Glutamatergic neuron (in vitro differentiated cells): ENCODE measurements at regions not wholly inside any gene's neighbourhood (a gene's known extent, or its start where the extent isn't known, plus 50 kb on each side); places are given as distances from the start of the nearest gene placed in this dataset.

Experiments used
- DNase-seq: peaks from one replicate; pipeline ENCODE4 v3.0.0; 2022
- H3K27ac Mint-ChIP-seq: one replicate; pipeline ENCODE4 v1.8.0; 2020; ENCODE audit warnings: mild to moderate bottlenecking, mixed read lengths, inconsistent platforms; ENCODE audit not compliant: unreplicated experiment
- H3K27me3 Mint-ChIP-seq: one replicate; pipeline ENCODE4 v1.8.0; 2020; ENCODE audit warnings: mild to moderate bottlenecking, moderate library complexity, mixed read lengths, inconsistent platforms; ENCODE audit not compliant: unreplicated experiment
- H3K36me3 Mint-ChIP-seq: one replicate; pipeline ENCODE4 v1.8.0; 2020; ENCODE audit warnings: mild to moderate bottlenecking, mixed read lengths, inconsistent platforms; ENCODE audit not compliant: unreplicated experiment
- H3K4me1 Mint-ChIP-seq: one replicate; pipeline ENCODE4 v1.8.0; 2020; ENCODE audit warnings: mild to moderate bottlenecking, low read depth, mixed read lengths, inconsistent platforms; ENCODE audit not compliant: unreplicated experiment
- H3K4me3 Mint-ChIP-seq: one replicate; pipeline ENCODE4 v1.8.0; 2020; ENCODE audit warnings: mild to moderate bottlenecking, mixed read lengths, inconsistent platforms; ENCODE audit not compliant: unreplicated experiment
- H3K9me3 Mint-ChIP-seq: one replicate; pipeline ENCODE4 v1.8.0; 2020; ENCODE audit warnings: mild to moderate bottlenecking, moderate library complexity, mixed read lengths, inconsistent platforms; ENCODE audit not compliant: unreplicated experiment
- CTCF ChIP-seq: fragments of 200-600 bp; sonication (generic); IDR thresholded peaks from one replicate; pipeline ENCODE4 v1.5.0; 2021; ENCODE audit not compliant: partially characterized antibody, unreplicated experiment

- peaks cover 2% of the 10 kb centered on the region for H3K27me3 Mint-ChIP-seq
These were observed 128.4 kb upstream of the FAM98A start for GRCh38 chr2:33727361-33728032.

GRCh38 chr2:33726415-33726814 is 127.3 kb upstream of the FAM98A start:
- H3K36me3 Mint-ChIP-seq: peaks cover 6% of the 10 kb centered on the region
- peaks cover 2% of the 10 kb centered on the region for H3K27me3 Mint-ChIP-seq
- no peak for DNase-seq
- H3K9me3 Mint-ChIP-seq: peaks cover 2% of the 10 kb centered on the region
- no peak overlapping the region for H3K4me3 Mint-ChIP-seq
- no peak overlapping the region for H3K27ac Mint-ChIP-seq
- no peaks in the 10 kb centered on the region for H3K4me1 Mint-ChIP-seq
- TF ChIP-seq CTCF: no peak

More at GRCh38 chr2:33727361-33728032, 128.4 kb upstream of the FAM98A start:
- Mint-ChIP-seq H3K9me3 (peaks cover 2% of the 10 kb centered on the region), H3K4me1 (no peaks in the 10 kb centered on the region), H3K36me3 (peaks cover 6% of the 10 kb centered on the region), H3K4me3 (no peak overlapping the region), H3K27ac (no peak overlapping the region)
- TF ChIP-seq CTCF: no peak
- DNase-seq: no peak

DNA sequence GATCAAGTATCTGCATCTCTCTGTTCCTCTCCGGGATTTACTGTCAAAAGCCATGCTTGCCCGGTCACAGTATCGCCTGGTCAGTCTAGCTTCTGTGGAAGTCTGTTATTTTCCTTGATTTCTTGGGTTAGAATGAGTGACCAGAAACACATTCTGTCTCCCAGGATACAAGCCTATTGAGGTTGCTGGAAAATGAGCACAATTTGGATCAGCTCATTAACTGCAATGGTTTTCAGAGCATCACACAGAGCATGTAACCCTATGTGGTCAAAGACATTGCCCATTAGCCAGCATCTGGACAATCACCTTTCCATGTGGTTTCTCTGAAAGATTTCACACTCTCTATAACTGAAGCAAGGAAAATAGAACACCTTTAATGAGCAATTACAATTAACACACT is 124.2 kb upstream of the FAM98A start:
- TF ChIP-seq CTCF: no peak
- Mint-ChIP-seq H3K4me1 (no peaks in the 10 kb centered on the region), H3K27me3 (peaks cover 5% of the 10 kb centered on the region), H3K4me3 (no peak overlapping the region), H3K27ac (no peak overlapping the region), H3K36me3 (peaks cover 6% of the 10 kb centered on the region), H3K9me3 (peaks cover 2% of the 10 kb centered on the region)
- no peak for DNase-seq

- Mint-ChIP-seq H3K4me1 (no peaks in the 10 kb centered on the region), H3K27ac (no peak overlapping the region), H3K27me3 (peaks cover 3% of the 10 kb centered on the region), H3K9me3 (no peaks in the 10 kb centered on the region), H3K4me3 (no peak overlapping the region), H3K36me3 (no peaks in the 10 kb centered on the region)
- no peak for TF ChIP-seq CTCF
- DNase-seq: no peak
These were observed 120.0 kb upstream of the FAM98A start for GRCh38 chr2:33719067-33719466.

- no peak overlapping the region for H3K27ac Mint-ChIP-seq
- H3K4me1 Mint-ChIP-seq: peaks cover 4% of the 10 kb centered on the region
- H3K9me3 Mint-ChIP-seq: peaks cover 3% of the 10 kb centered on the region
- H3K36me3 Mint-ChIP-seq: no peaks in the 10 kb centered on the region
- DNase-seq: no peak
- no peak overlapping the region for H3K4me3 Mint-ChIP-seq
- H3K27me3 Mint-ChIP-seq: no peaks in the 10 kb centered on the region
- no peak for TF ChIP-seq CTCF
These were observed 113.6 kb upstream of the FAM98A start for GRCh38 chr2:33712674-33713073.
